ENCODE measurements at regions not wholly inside any gene's neighbourhood (a gene's known extent, or its start where the extent isn't known, plus 50 kb on each side); places are given as distances from the start of the nearest gene placed in this dataset.

DNA sequence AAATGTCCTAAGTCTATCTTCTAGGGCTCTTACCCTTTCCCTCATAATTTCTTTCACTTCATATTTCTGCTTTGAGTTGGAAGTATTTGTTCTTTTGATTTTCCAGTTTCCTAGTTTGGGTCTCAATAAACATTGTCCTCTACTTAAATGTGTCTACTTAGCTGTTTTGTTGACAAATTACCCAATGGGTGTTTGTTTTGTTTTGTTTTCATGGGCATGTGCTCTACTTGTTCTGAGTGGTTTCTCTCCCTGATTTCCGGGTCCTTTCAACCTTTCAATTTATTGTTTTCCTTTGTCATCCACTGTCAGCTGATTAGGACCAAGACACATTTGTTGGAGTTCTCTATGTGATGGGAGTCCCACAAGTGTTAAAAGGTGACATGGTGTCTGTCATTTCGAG lies 1181.4 kb downstream of the RPA4 start:
- ChIA-PET CTCF (no interaction called here), POLR2A (no interaction called here)
- Mint-ChIP-seq H3K27ac (no peak overlapping the region), H3K36me3 (no peaks in the 10 kb centered on the region), H3K4me1 (no peaks in the 10 kb centered on the region), H3K9me3 (peaks cover 0 to 5% (median 0%) of the 10 kb centered on the region in 11 donors), H3K4me3 (no peak overlapping the region), H3K27me3 (no peaks in the 10 kb centered on the region)
- no peaks in the 10 kb centered on the region for H3K4me1 ChIP-seq (ENCODE audit: control insufficient read depth in 2 of 2, insufficient read depth in 2 of 2, low read length in 2 of 2)
- ATAC-seq (no peak), DNase-seq (no peak)
- no peaks in the 10 kb centered on the region for H3K36me3 ChIP-seq (ENCODE audit: control insufficient read depth in 2 of 3, insufficient read depth in 3 of 3, low read length in 3 of 3)
- H3K4me3 ChIP-seq (ENCODE audit: low read length), result no peak overlapping the region
- H3K9me3 ChIP-seq (ENCODE audit: control insufficient read depth in 2 of 3, low read length in 3 of 3), result no peaks in the 10 kb centered on the region
- intact Hi-C loops (cut with micrococcal nuclease), result no loop called here
- H3K27me3 ChIP-seq (ENCODE audit: control insufficient read depth in 2 of 2, insufficient read depth in 2 of 2, low read length in 2 of 2), result no peaks in the 10 kb centered on the region
- no peak overlapping the region for H3K27ac ChIP-seq (ENCODE audit: low read depth, low read length)

DNA sequence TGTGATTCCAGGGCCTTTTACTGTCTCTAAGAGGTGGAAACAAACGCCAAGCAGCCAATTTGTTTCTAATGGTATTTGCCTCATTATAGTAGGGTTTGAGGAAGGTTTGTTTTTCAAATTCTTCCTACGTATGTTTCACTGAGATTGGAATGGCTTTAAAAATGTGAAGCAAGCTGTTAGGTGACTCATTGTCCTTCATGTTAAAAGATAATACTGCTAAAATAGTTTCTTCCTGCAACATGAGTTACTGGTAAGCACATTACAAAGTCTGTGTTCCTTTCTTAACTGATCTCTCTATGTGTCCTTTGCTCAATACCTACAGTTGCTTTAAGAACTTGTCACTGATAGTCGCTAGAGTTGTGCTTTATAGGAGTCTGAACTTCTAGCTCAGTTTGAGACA lies 1183.9 kb downstream of the RPA4 start:
- DNase-seq (no peak), ATAC-seq (no peak)
- Histone ChIP-seq H3K36me3 (ENCODE audit: control insufficient read depth in 2 of 3, insufficient read depth in 3 of 3, low read length in 3 of 3) (no peaks in the 10 kb centered on the region), H3K4me3 (ENCODE audit: low read length) (no peak overlapping the region), H3K4me1 (ENCODE audit: control insufficient read depth in 2 of 2, insufficient read depth in 2 of 2, low read length in 2 of 2) (no peaks in the 10 kb centered on the region), H3K9me3 (ENCODE audit: control insufficient read depth in 2 of 3, low read length in 3 of 3) (no peaks in the 10 kb centered on the region), H3K27ac (ENCODE audit: low read depth, low read length) (no peak overlapping the region), H3K27me3 (ENCODE audit: control insufficient read depth in 2 of 2, insufficient read depth in 2 of 2, low read length in 2 of 2) (no peaks in the 10 kb centered on the region)
- Mint-ChIP-seq H3K9me3 (peaks cover 0 to 2% (median 0%) of the 10 kb centered on the region in 11 donors), H3K27me3 (no peaks in the 10 kb centered on the region), H3K27ac (no peak overlapping the region), H3K36me3 (no peaks in the 10 kb centered on the region), H3K4me3 (no peak overlapping the region), H3K4me1 (no peaks in the 10 kb centered on the region)
- ChIA-PET POLR2A (no interaction called here), CTCF (no interaction called here)
- intact Hi-C loops (cut with micrococcal nuclease), result no loop called here

DNA sequence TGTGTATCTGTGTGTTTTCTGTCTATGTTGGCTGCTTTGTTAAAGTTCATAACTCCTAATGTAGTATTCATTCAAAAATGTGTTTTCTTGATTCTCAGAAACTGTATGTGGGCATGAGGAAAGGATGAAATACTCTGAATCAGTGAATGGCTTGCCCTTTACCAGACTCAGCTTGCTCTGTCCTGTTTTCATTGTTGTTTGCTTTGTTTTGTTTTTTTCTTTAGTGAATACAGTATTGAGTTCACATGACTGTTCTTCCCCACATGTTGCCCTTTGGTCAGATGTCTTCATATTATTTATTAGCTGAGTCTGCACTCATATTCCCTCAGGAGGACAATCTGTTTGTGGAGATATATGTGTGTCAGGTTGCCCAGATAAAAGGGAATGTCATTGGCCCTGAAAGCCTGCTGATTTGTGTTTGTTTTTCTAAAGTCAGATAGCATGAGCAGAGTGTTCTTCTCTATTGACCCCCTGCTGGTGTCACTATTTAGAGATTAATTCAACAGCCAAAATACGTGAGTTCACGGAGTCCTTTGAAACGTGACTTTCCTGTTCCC lies 1184.4 kb downstream of the RPA4 start:
- Histone ChIP-seq H3K9me3 (ENCODE audit: control insufficient read depth in 2 of 3, low read length in 3 of 3) (no peaks in the 10 kb centered on the region), H3K27me3 (ENCODE audit: control insufficient read depth in 2 of 2, insufficient read depth in 2 of 2, low read length in 2 of 2) (no peaks in the 10 kb centered on the region), H3K27ac (ENCODE audit: low read depth, low read length) (no peak overlapping the region), H3K4me3 (ENCODE audit: low read length) (no peak overlapping the region), H3K36me3 (ENCODE audit: control insufficient read depth in 2 of 3, insufficient read depth in 3 of 3, low read length in 3 of 3) (no peaks in the 10 kb centered on the region), H3K4me1 (ENCODE audit: control insufficient read depth in 2 of 2, insufficient read depth in 2 of 2, low read length in 2 of 2) (no peaks in the 10 kb centered on the region)
- no peaks in the 10 kb centered on the region for H3K4me1 Mint-ChIP-seq
- POLR2A ChIA-PET, result no interaction called here
- H3K4me3 Mint-ChIP-seq, result no peak overlapping the region
- ATAC-seq, result no peak
- intact Hi-C loops (cut with micrococcal nuclease), result no loop called here
- H3K27me3 Mint-ChIP-seq, result no peaks in the 10 kb centered on the region
- CTCF ChIA-PET, result no interaction called here
- no peak for DNase-seq
- H3K36me3 Mint-ChIP-seq, result no peaks in the 10 kb centered on the region
- H3K9me3 Mint-ChIP-seq, result peaks cover 0 to 4% (median 0%) of the 10 kb centered on the region in 11 donors
- no peak overlapping the region for H3K27ac Mint-ChIP-seq

DNA sequence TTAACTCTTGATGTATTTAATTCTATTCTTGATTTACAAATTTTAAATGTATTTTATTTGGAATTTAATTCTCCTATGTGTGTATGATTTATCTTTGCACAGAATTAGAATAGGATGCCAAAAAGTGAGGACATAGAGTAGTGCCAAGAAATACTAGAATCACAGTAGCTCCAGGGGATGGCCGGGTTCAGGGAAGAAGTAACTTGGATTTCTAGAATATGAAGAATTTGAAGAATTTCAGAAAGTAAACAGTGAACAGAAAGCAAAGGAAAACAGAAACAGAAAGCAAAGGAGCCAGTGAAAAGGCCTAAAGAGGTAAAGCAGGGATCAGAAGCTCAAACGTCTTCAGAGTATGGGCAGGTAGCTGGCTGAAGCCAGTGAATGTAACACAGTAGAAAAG lies 1187.6 kb downstream of the RPA4 start:
- no peaks in the 10 kb centered on the region for H3K4me1 ChIP-seq (ENCODE audit: control insufficient read depth in 2 of 2, insufficient read depth in 2 of 2, low read length in 2 of 2)
- no peak for ATAC-seq
- H3K4me3 ChIP-seq (ENCODE audit: low read length), result no peak overlapping the region
- DNase-seq, result no peak
- H3K9me3 ChIP-seq (ENCODE audit: control insufficient read depth in 2 of 3, low read length in 3 of 3), result no peaks in the 10 kb centered on the region
- Mint-ChIP-seq H3K36me3 (no peaks in the 10 kb centered on the region), H3K27me3 (no peaks in the 10 kb centered on the region), H3K4me3 (no peak overlapping the region), H3K4me1 (no peaks in the 10 kb centered on the region), H3K27ac (no peak overlapping the region), H3K9me3 (peaks cover 0 to 4% (median 0%) of the 10 kb centered on the region in 11 donors)
- ChIA-PET POLR2A (no interaction called here), CTCF (no interaction called here)
- intact Hi-C loops (cut with micrococcal nuclease), result no loop called here
- no peaks in the 10 kb centered on the region for H3K27me3 ChIP-seq (ENCODE audit: control insufficient read depth in 2 of 2, insufficient read depth in 2 of 2, low read length in 2 of 2)
- no peaks in the 10 kb centered on the region for H3K36me3 ChIP-seq (ENCODE audit: control insufficient read depth in 2 of 3, insufficient read depth in 3 of 3, low read length in 3 of 3)
- H3K27ac ChIP-seq (ENCODE audit: low read depth, low read length), result no peak overlapping the region

DNA sequence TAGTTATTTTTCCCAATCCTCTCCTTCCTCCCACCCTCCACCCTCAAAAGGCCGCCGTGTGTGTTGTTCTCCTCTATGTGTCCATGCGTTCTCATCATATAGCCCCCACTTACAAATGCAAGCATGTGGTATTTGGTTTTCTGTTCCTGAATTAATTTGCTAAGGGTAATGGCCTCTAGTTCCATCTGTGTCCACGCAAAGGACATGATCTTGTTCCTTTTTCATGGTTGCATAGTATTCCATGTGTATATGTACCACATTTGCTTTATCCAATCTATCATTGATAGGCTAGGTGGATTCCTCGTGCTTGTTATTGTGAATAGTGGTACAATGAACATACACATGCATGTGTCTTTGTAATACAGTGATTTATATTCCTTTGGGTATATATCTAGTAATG lies 1193.7 kb downstream of the RPA4 start:
- ChIA-PET CTCF (no interaction called here), POLR2A (no interaction called here)
- H3K27me3 ChIP-seq (ENCODE audit: control insufficient read depth in 2 of 2, insufficient read depth in 2 of 2, low read length in 2 of 2), result no peaks in the 10 kb centered on the region
- H3K4me1 Mint-ChIP-seq, result no peaks in the 10 kb centered on the region
- H3K9me3 Mint-ChIP-seq, result peaks cover 0 to 8% (median 0%) of the 10 kb centered on the region in 11 donors
- H3K36me3 Mint-ChIP-seq, result no peaks in the 10 kb centered on the region
- no peak overlapping the region for H3K27ac ChIP-seq (ENCODE audit: low read depth, low read length)
- H3K27ac Mint-ChIP-seq, result no peak overlapping the region
- no peaks in the 10 kb centered on the region for H3K9me3 ChIP-seq (ENCODE audit: control insufficient read depth in 2 of 3, low read length in 3 of 3)
- no peak overlapping the region for H3K4me3 ChIP-seq (ENCODE audit: low read length)
- ATAC-seq (no peak), DNase-seq (no peak)
- intact Hi-C loops (cut with micrococcal nuclease), result no loop called here
- no peaks in the 10 kb centered on the region for H3K36me3 ChIP-seq (ENCODE audit: control insufficient read depth in 2 of 3, insufficient read depth in 3 of 3, low read length in 3 of 3)
- no peaks in the 10 kb centered on the region for H3K4me1 ChIP-seq (ENCODE audit: control insufficient read depth in 2 of 2, insufficient read depth in 2 of 2, low read length in 2 of 2)
- H3K27me3 Mint-ChIP-seq, result no peaks in the 10 kb centered on the region
- no peak overlapping the region for H3K4me3 Mint-ChIP-seq

DNA sequence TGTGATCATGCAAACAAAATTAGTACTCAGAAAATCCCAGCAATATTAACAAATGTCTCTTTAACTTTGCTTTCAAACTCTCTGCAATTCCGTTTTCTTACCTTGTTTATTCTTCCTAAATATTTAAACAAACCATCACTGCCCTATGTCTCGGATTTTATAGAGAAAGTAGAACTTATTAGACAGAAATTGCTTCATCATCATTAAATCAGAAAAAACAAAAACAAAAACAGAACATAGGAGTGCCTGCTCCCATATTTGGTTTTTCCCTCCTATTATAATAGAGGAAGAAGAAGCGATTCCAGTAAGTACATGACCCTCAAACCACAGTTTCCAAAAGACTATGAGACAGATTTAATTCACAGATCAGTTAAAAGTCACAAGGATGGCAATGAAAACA lies 1228.0 kb downstream of the RPA4 start:
- H3K36me3 Mint-ChIP-seq, result no peaks in the 10 kb centered on the region
- H3K4me1 Mint-ChIP-seq, result no peaks in the 10 kb centered on the region
- no peaks in the 10 kb centered on the region for H3K27me3 Mint-ChIP-seq
- H3K4me3 ChIP-seq (ENCODE audit: low read length), result no peak overlapping the region
- H3K27me3 ChIP-seq (ENCODE audit: control insufficient read depth in 2 of 2, insufficient read depth in 2 of 2, low read length in 2 of 2), result no peaks in the 10 kb centered on the region
- H3K9me3 Mint-ChIP-seq, result peaks cover 0 to 5% (median 0%) of the 10 kb centered on the region in 11 donors
- POLR2A ChIA-PET, result no interaction called here
- no peak overlapping the region for H3K27ac Mint-ChIP-seq
- CTCF ChIA-PET, result no interaction called here
- no peaks in the 10 kb centered on the region for H3K9me3 ChIP-seq (ENCODE audit: control insufficient read depth in 2 of 3, low read length in 3 of 3)
- no peaks in the 10 kb centered on the region for H3K4me1 ChIP-seq (ENCODE audit: control insufficient read depth in 2 of 2, insufficient read depth in 2 of 2, low read length in 2 of 2)
- intact Hi-C loops (cut with micrococcal nuclease), result no loop called here
- no peaks in the 10 kb centered on the region for H3K36me3 ChIP-seq (ENCODE audit: control insufficient read depth in 2 of 3, insufficient read depth in 3 of 3, low read length in 3 of 3)
- no peak overlapping the region for H3K27ac ChIP-seq (ENCODE audit: low read depth, low read length)
- DNase-seq (no peak), ATAC-seq (no peak)
- H3K4me3 Mint-ChIP-seq, result no peak overlapping the region

DNA sequence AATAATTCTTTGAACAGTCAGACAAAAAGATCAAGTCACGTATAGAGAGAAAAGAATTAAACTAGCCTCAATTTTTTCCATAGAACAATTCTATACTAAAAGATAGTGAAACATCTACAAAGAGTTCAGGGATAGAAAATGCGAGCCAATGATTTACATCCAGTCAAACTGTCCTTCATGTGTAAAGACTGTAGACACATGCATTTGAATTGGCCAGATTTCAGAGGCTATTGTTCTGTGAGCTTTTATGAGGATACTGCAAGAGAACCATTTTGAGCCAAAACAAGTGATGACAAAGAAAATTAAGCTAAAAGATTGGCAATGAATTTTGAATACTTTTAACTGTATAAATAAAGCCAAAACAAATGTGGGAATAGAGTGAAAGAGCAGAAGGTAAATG lies 1230.3 kb downstream of the RPA4 start:
- intact Hi-C loops (cut with micrococcal nuclease), result no loop called here
- Mint-ChIP-seq H3K4me3 (no peak overlapping the region), H3K4me1 (no peaks in the 10 kb centered on the region), H3K27ac (no peak overlapping the region), H3K9me3 (peaks cover 0 to 5% (median 0%) of the 10 kb centered on the region in 11 donors), H3K27me3 (no peaks in the 10 kb centered on the region), H3K36me3 (no peaks in the 10 kb centered on the region)
- Histone ChIP-seq H3K36me3 (ENCODE audit: control insufficient read depth in 2 of 3, insufficient read depth in 3 of 3, low read length in 3 of 3) (no peaks in the 10 kb centered on the region), H3K27me3 (ENCODE audit: control insufficient read depth in 2 of 2, insufficient read depth in 2 of 2, low read length in 2 of 2) (no peaks in the 10 kb centered on the region), H3K4me1 (ENCODE audit: control insufficient read depth in 2 of 2, insufficient read depth in 2 of 2, low read length in 2 of 2) (no peaks in the 10 kb centered on the region), H3K9me3 (ENCODE audit: control insufficient read depth in 2 of 3, low read length in 3 of 3) (no peaks in the 10 kb centered on the region), H3K27ac (ENCODE audit: low read depth, low read length) (no peak overlapping the region), H3K4me3 (ENCODE audit: low read length) (no peak overlapping the region)
- ChIA-PET POLR2A (no interaction called here), CTCF (no interaction called here)
- DNase-seq (no peak), ATAC-seq (no peak)

All from naive thymus-derived CD4-positive, alpha-beta T cell (primary cell).